NCI-H2196 (cell line): ENCODE measurements at regions not wholly inside any gene's neighbourhood (a gene's known extent, or its start where the extent isn't known, plus 50 kb on each side); places are given as distances from the start of the nearest gene placed in this dataset.
A peak's percentile ranks its signal among the peaks of the same experiment; 100 is the strongest.
"Not testable (repeated sequence)": the region's sequence is repeated elsewhere in the genome, so short reads cannot be mapped to it uniquely, and the experiment has no call there.

Experiments
- DNase-seq: peaks from one replicate; lab custom pipeline; 2025; ENCODE audit not compliant: unreplicated experiment; lab: John Stamatoyannopoulos, UW

GRCh38 chr2:122748552-122749011 lies 993.1 kb downstream of the TSN start:
- peak; percentile 52 for DNase-seq

- DNase-seq, result peak; percentile 6
These were observed 994.0 kb downstream of the TSN start for GRCh38 chr2:122749405-122749804.

- no peak for DNase-seq
These were observed 994.6 kb downstream of the TSN start for GRCh38 chr2:122750095-122750494.

GRCh38 chr2:122750808-122751207 lies 995.4 kb downstream of the TSN start:
- DNase-seq, result no peak

GRCh38 chr2:122753336-122753735 lies 997.9 kb downstream of the TSN start:
- DNase-seq, result no peak

- DNase-seq, result no peak
These were observed 999.1 kb downstream of the TSN start for GRCh38 chr2:122754561-122754960.

- no peak for DNase-seq
These were observed 999.9 kb downstream of the TSN start for GRCh38 chr2:122755281-122755780.

- DNase-seq, result no peak
These were observed 1003.5 kb downstream of the TSN start for GRCh38 chr2:122758967-122759366.

GRCh38 chr2:122764014-122764413 lies 1008.6 kb downstream of the TSN start:
- DNase-seq, result no peak

- DNase-seq, result no peak
These were observed 1024.8 kb downstream of the TSN start for GRCh38 chr2:122780251-122780650.

- no peak for DNase-seq
These were observed 1038.6 kb downstream of the TSN start for GRCh38 chr2:122794100-122794499.

GRCh38 chr2:122795763-122796162 lies 1040.3 kb downstream of the TSN start:
- no peak for DNase-seq

GRCh38 chr2:122799391-122799790 lies 1043.9 kb downstream of the TSN start:
- no peak for DNase-seq

GRCh38 chr2:122800781-122801180 lies 1045.3 kb downstream of the TSN start:
- DNase-seq, result no peak

GRCh38 chr2:122804494-122804893 lies 1049.0 kb downstream of the TSN start:
- DNase-seq, result no peak

GRCh38 chr2:122805346-122805745 lies 1049.9 kb downstream of the TSN start:
- no peak for DNase-seq

GRCh38 chr2:122808286-122808969 lies 1053.0 kb downstream of the TSN start:
- no peak for DNase-seq

GRCh38 chr2:122812214-122812613 lies 1056.8 kb downstream of the TSN start:
- DNase-seq, result not testable (repeated sequence)

- no peak for DNase-seq
These were observed 1059.7 kb downstream of the TSN start for GRCh38 chr2:122815120-122815519.

GRCh38 chr2:122816803-122817202 lies 1061.4 kb downstream of the TSN start:
- no peak for DNase-seq

- no peak for DNase-seq
These were observed 1066.9 kb downstream of the TSN start for GRCh38 chr2:122822319-122822718.

GRCh38 chr2:122830157-122830556 lies 1074.7 kb downstream of the TSN start:
- no peak for DNase-seq

- no peak for DNase-seq
These were observed 1076.2 kb downstream of the TSN start for GRCh38 chr2:122831649-122832048.
